ENCODE measurements at regions not wholly inside any gene's neighbourhood (a gene's known extent, or its start where the extent isn't known, plus 50 kb on each side); places are given as distances from the start of the nearest gene placed in this dataset.

GRCh38 chr7:27424749-27425148 is 182.1 kb downstream of the EVX1 start:
- TF ChIP-seq, protein P1, sequence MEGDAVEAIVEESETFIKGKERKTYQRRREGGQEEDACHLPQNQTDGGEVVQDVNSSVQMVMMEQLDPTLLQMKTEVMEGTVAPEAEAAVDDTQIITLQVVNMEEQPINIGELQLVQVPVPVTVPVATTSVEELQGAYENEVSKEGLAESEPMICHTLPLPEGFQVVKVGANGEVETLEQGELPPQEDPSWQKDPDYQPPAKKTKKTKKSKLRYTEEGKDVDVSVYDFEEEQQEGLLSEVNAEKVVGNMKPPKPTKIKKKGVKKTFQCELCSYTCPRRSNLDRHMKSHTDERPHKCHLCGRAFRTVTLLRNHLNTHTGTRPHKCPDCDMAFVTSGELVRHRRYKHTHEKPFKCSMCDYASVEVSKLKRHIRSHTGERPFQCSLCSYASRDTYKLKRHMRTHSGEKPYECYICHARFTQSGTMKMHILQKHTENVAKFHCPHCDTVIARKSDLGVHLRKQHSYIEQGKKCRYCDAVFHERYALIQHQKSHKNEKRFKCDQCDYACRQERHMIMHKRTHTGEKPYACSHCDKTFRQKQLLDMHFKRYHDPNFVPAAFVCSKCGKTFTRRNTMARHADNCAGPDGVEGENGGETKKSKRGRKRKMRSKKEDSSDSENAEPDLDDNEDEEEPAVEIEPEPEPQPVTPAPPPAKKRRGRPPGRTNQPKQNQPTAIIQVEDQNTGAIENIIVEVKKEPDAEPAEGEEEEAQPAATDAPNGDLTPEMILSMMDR (IDR thresholded peaks at IDR 0.05) = no peak
- no peak for TF ChIP-seq SIN3A (IDR thresholded peaks at IDR 0.05; ENCODE audit: borderline replicate concordance, insufficient read depth, low read depth, low read length)
- TF ChIP-seq POLR2AphosphoS5 (IDR thresholded peaks at IDR 0.05; ENCODE audit: low read depth, low read length) = no peak
